HuH-7.5 (cell line): ENCODE measurements at regions not wholly inside any gene's neighbourhood (a gene's known extent, or its start where the extent isn't known, plus 50 kb on each side); places are given as distances from the start of the nearest gene placed in this dataset.
"Not testable (repeated sequence)": the region's sequence is repeated elsewhere in the genome, so short reads cannot be mapped to it uniquely, and the experiment has no call there.

ENCODE experiments used
- DNase-seq: peaks from one replicate; pipeline ENCODE4 v3.0.0; 2011; ENCODE audit warnings: low spot score

- no peak for DNase-seq
Observed at GRCh38 chr10:36492590-36493515, 632.5 kb upstream of the ANKRD30A start.

- no peak for DNase-seq
Observed at GRCh38 chr10:36491926-36492325, 633.5 kb upstream of the ANKRD30A start.

GRCh38 chr10:36489611-36490228, 635.7 kb upstream of the ANKRD30A start:
- DNase-seq, result no peak

- DNase-seq, result no peak
Observed at GRCh38 chr10:36489181-36489580, 636.2 kb upstream of the ANKRD30A start.

GRCh38 chr10:36488579-36488978, 636.8 kb upstream of the ANKRD30A start:
- DNase-seq, result no peak

- DNase-seq, result no peak
Observed at GRCh38 chr10:36479073-36479472, 646.3 kb upstream of the ANKRD30A start.

- DNase-seq, result no peak
Observed at GRCh38 chr10:36476399-36476798, 649.0 kb upstream of the ANKRD30A start.

- DNase-seq, result no peak
Observed at GRCh38 chr10:36475746-36476145, 649.7 kb upstream of the ANKRD30A start.

- DNase-seq, result no peak
Observed at GRCh38 chr10:36474456-36474855, 650.9 kb upstream of the ANKRD30A start.

- DNase-seq, result no peak
Observed at GRCh38 chr10:36473122-36473521, 652.3 kb upstream of the ANKRD30A start.

GRCh38 chr10:36469585-36469984, 655.8 kb upstream of the ANKRD30A start:
- no peak for DNase-seq

GRCh38 chr10:36468620-36469019, 656.8 kb upstream of the ANKRD30A start:
- no peak for DNase-seq

- no peak for DNase-seq
Observed at GRCh38 chr10:36465604-36466379, 659.6 kb upstream of the ANKRD30A start.

GRCh38 chr10:36464291-36464690, 661.1 kb upstream of the ANKRD30A start:
- no peak for DNase-seq

- DNase-seq, result no peak
Observed at GRCh38 chr10:36463390-36463789, 662.0 kb upstream of the ANKRD30A start.

GRCh38 chr10:36462194-36462593, 663.2 kb upstream of the ANKRD30A start:
- DNase-seq, result no peak

GRCh38 chr10:36458437-36458836, 667.0 kb upstream of the ANKRD30A start:
- not testable (repeated sequence) for DNase-seq

- DNase-seq, result no peak
Observed at GRCh38 chr10:36457751-36458150, 667.6 kb upstream of the ANKRD30A start.

GRCh38 chr10:36455526-36456133, 669.8 kb upstream of the ANKRD30A start:
- DNase-seq, result no peak

GRCh38 chr10:36452851-36453250, 672.5 kb upstream of the ANKRD30A start:
- no peak for DNase-seq

GRCh38 chr10:36451391-36451970, 673.9 kb upstream of the ANKRD30A start:
- DNase-seq, result no peak

GRCh38 chr10:36450380-36450779, 675.0 kb upstream of the ANKRD30A start:
- DNase-seq, result no peak
